ENCODE measurements at regions not wholly inside any gene's neighbourhood (a gene's known extent, or its start where the extent isn't known, plus 50 kb on each side); places are given as distances from the start of the nearest gene placed in this dataset.

DNA sequence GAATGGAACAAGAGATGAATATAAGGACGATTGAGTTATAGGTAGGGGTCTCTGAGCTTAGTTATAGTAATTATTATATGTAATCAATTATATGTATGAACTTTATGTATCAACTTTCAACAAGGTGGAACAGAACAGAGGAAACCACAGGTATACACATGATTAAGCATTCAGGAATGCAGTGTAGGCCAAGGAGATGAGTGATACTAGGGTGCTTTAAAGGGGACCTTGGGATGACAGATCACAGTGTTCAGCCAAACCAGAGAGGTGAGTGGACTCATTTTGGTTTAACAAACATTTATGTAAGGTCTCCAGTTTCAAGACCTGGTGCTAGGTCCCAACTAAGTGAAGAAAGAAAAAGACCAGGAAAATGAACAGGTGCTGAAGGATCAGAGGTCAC, 895.5 kb downstream of the ROBO2 start:
- TF ChIP-seq, protein P1, sequence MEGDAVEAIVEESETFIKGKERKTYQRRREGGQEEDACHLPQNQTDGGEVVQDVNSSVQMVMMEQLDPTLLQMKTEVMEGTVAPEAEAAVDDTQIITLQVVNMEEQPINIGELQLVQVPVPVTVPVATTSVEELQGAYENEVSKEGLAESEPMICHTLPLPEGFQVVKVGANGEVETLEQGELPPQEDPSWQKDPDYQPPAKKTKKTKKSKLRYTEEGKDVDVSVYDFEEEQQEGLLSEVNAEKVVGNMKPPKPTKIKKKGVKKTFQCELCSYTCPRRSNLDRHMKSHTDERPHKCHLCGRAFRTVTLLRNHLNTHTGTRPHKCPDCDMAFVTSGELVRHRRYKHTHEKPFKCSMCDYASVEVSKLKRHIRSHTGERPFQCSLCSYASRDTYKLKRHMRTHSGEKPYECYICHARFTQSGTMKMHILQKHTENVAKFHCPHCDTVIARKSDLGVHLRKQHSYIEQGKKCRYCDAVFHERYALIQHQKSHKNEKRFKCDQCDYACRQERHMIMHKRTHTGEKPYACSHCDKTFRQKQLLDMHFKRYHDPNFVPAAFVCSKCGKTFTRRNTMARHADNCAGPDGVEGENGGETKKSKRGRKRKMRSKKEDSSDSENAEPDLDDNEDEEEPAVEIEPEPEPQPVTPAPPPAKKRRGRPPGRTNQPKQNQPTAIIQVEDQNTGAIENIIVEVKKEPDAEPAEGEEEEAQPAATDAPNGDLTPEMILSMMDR (IDR thresholded peaks at IDR 0.05), result no peak
- no peak overlapping the region for H3K27ac Mint-ChIP-seq (ENCODE audit: unreplicated experiment)
- H3K4me3 Mint-ChIP-seq (ENCODE audit: unreplicated experiment), result no peak overlapping the region
- H3K27me3 Mint-ChIP-seq (ENCODE audit: low read depth), result no peaks in the 10 kb centered on the region
- peaks cover 6% of the 10 kb centered on the region for H3K9me3 Mint-ChIP-seq (ENCODE audit: low read depth)
- DNase-seq (ENCODE audit: low spot score), result no peak
- H3K36me3 Mint-ChIP-seq (ENCODE audit: low read depth), result no peaks in the 10 kb centered on the region
- no peaks in the 10 kb centered on the region for H3K4me1 Mint-ChIP-seq (ENCODE audit: low read depth)

DNA sequence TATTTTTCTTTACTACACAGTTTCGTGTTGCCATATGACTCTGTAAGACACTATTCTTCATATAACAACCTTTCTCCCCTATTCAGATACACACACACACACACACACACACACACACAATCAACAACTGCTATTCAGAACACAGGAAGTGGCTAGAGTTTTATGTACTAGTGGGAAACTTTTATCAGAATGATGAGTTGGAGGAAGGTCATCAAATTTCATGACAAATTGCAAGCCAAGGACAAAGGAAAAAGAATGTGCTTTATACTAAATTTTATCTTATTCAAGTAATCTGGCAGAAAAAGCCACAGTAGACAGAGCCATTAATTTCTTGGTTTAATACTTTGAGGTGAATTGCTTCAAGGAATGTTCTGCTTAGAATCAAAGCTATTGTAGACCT, 899.8 kb downstream of the ROBO2 start:
- no peak overlapping the region for H3K4me3 Mint-ChIP-seq (ENCODE audit: unreplicated experiment)
- H3K9me3 Mint-ChIP-seq (ENCODE audit: low read depth), result peaks cover 6% of the 10 kb centered on the region
- no peak overlapping the region for H3K27ac Mint-ChIP-seq (ENCODE audit: unreplicated experiment)
- no peaks in the 10 kb centered on the region for H3K4me1 Mint-ChIP-seq (ENCODE audit: low read depth)
- DNase-seq (ENCODE audit: low spot score), result no peak
- H3K27me3 Mint-ChIP-seq (ENCODE audit: low read depth), result no peaks in the 10 kb centered on the region
- H3K36me3 Mint-ChIP-seq (ENCODE audit: low read depth), result no peaks in the 10 kb centered on the region
- TF ChIP-seq, protein P1 (IDR thresholded peaks at IDR 0.05), result no peak

DNA sequence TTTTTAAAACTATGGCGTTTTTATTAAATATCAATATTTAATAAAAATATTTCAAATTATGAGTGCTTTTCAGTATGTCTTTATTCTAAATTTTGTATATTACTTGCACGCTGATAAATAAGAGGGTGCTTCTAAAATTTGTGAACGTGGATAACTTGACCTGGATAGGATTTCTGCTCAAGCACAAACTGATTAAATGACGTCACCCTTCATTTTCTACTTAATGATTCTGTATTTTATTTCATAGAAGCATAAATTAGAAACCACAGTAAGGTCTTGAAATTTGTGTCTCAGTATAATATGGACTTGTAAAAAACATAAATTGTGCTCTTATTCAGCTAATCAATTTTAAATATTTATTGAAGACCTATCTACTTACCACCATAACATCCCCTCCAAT, 903.7 kb downstream of the ROBO2 start:
- Mint-ChIP-seq H3K27me3 (ENCODE audit: low read depth) (no peaks in the 10 kb centered on the region), H3K36me3 (ENCODE audit: low read depth) (no peaks in the 10 kb centered on the region), H3K27ac (ENCODE audit: unreplicated experiment) (no peak overlapping the region), H3K4me1 (ENCODE audit: low read depth) (no peaks in the 10 kb centered on the region), H3K9me3 (ENCODE audit: low read depth) (no peaks in the 10 kb centered on the region), H3K4me3 (ENCODE audit: unreplicated experiment) (no peak overlapping the region)
- TF ChIP-seq, protein P1 (IDR thresholded peaks at IDR 0.05), result no peak
- DNase-seq (ENCODE audit: low spot score), result no peak

DNA sequence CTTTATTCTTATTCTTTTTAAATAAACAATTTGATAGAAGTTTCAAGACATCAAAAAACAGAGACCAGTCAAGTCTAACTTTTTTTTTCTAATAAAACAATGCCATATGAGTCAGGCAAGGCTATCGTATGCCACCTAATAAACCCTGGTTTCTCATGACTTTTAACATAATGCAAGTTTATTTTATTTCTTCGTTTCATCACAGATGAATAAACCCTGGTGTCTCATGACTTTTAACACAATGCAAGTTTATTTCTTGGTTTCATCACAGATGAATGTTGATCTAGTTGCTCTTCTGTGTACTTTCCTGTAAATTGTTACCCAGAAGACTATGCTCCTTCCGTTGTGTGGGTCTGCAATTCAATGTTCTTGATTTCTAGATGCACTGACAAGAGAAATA, 905.4 kb downstream of the ROBO2 start:
- TF ChIP-seq, protein P1 (IDR thresholded peaks at IDR 0.05), result no peak
- H3K4me1 Mint-ChIP-seq (ENCODE audit: low read depth), result no peaks in the 10 kb centered on the region
- no peaks in the 10 kb centered on the region for H3K36me3 Mint-ChIP-seq (ENCODE audit: low read depth)
- H3K4me3 Mint-ChIP-seq (ENCODE audit: unreplicated experiment), result no peak overlapping the region
- H3K27ac Mint-ChIP-seq (ENCODE audit: unreplicated experiment), result no peak overlapping the region
- H3K27me3 Mint-ChIP-seq (ENCODE audit: low read depth), result no peaks in the 10 kb centered on the region
- no peaks in the 10 kb centered on the region for H3K9me3 Mint-ChIP-seq (ENCODE audit: low read depth)
- no peak for DNase-seq (ENCODE audit: low spot score)

DNA sequence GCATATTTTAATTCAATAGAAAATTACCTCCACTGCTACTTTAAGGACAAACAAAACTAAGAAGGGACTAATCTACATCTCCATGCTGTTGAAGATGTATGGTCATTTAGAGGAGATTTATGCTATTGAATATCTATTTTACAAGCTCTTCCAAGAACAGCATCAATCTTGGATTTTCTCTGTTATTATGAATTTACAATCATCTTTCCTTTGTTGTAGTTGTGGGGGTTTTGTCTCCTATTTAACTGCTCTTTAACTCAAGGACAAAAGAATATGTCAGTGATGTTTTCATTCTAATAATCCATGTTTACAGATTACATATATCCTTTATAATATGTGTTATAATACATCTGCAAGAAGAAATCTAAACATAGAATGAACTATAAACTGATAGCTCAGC, 907.8 kb downstream of the ROBO2 start:
- H3K36me3 Mint-ChIP-seq (ENCODE audit: low read depth), result no peaks in the 10 kb centered on the region
- H3K4me1 Mint-ChIP-seq (ENCODE audit: low read depth), result no peaks in the 10 kb centered on the region
- H3K27me3 Mint-ChIP-seq (ENCODE audit: low read depth), result no peaks in the 10 kb centered on the region
- no peak for DNase-seq (ENCODE audit: low spot score)
- H3K9me3 Mint-ChIP-seq (ENCODE audit: low read depth), result peaks cover 5% of the 10 kb centered on the region
- no peak overlapping the region for H3K4me3 Mint-ChIP-seq (ENCODE audit: unreplicated experiment)
- H3K27ac Mint-ChIP-seq (ENCODE audit: unreplicated experiment), result no peak overlapping the region
- TF ChIP-seq, protein P1 (IDR thresholded peaks at IDR 0.05), result no peak
